HCT116 (cell line): ENCODE measurements at regions not wholly inside any gene's neighbourhood (a gene's known extent, or its start where the extent isn't known, plus 50 kb on each side); places are given as distances from the start of the nearest gene placed in this dataset.

Experiments used
- CEBPB ChIP-seq: IDR thresholded peaks from 2 replicates; pipeline ENCODE4 v1.6.1; 2012; ENCODE audit warnings: low read depth
- CTCF ChIP-seq, 3 experiments: fragments of 200-600 bp in 1 of 3; sonication (generic) in 1 of 3; IDR thresholded peaks in 2 of 3; conservative IDR thresholded peaks in 1 of 3; 2 replicates each; pipeline ENCODE4 v1.5.1; 2012 to 2017; ENCODE audit warnings: low read depth in 2 of 3, low read length in 2 of 3, antibody characterized with exemption in 1 of 3, borderline replicate concordance in 1 of 3, control low read depth in 1 of 3, mild to moderate bottlenecking in 1 of 3, mixed read lengths in 1 of 3, mixed run types in 1 of 3, moderate library complexity in 1 of 3; ENCODE audit not compliant: insufficient read depth in 1 of 3
- EGR1 ChIP-seq: IDR thresholded peaks from 2 replicates; pipeline ENCODE4 v1.6.1; 2012; ENCODE audit warnings: low read depth
- EZH2phosphoT487 ChIP-seq: fragments of 200-600 bp; IDR thresholded peaks from 2 replicates; pipeline ENCODE4 v1.6.1; 2018; ENCODE audit warnings: antibody characterized with exemption, borderline replicate concordance
- POLR2A ChIP-seq: IDR thresholded peaks from 2 replicates; pipeline ENCODE4 v1.7.0; 2011; ENCODE audit warnings: borderline replicate concordance; ENCODE audit not compliant: insufficient read depth, insufficient read length; ENCODE audit errors: extremely low read depth
- POLR2AphosphoS5 ChIP-seq: IDR thresholded peaks from 2 replicates; pipeline ENCODE4 v1.6.1; 2011; ENCODE audit warnings: mild to moderate bottlenecking, low read depth, low read length, moderate library complexity

GRCh38 chr5:103407402-103407801 is 148.8 kb downstream of the MACIR start:
- TF ChIP-seq CTCF (IDR thresholded peaks at IDR 0.05 in 2 of 3, conservative IDR thresholded peaks at IDR 0.05 in 1 of 3; ENCODE audit: borderline replicate concordance in 1 of 3, insufficient read depth in 1 of 3, low read depth in 2 of 3, low read length in 2 of 3) = no peak
- no peak for TF ChIP-seq POLR2AphosphoS5
- no peak for TF ChIP-seq CEBPB
- no peak for TF ChIP-seq EGR1
- TF ChIP-seq POLR2A = no peak
- no peak for TF ChIP-seq EZH2phosphoT487
